ENCODE measurements at regions not wholly inside any gene's neighbourhood (a gene's known extent, or its start where the extent isn't known, plus 50 kb on each side); places are given as distances from the start of the nearest gene placed in this dataset.

- no peak for TF ChIP-seq CTCF (IDR thresholded peaks at IDR 0.05)
- DNase-seq, result no peak
- ATAC-seq, result no peak
- H3K4me1 ChIP-seq, result no peaks in the 10 kb centered on the region
- 65 to 67% (median 66%) methylated on average over 4 of the region's 4 CpGs for WGBS, 3 donors
- H3K27me3 ChIP-seq (ENCODE audit: insufficient read depth in 3 of 3, low read length in 2 of 3), result no peaks in the 10 kb centered on the region
- H3K9me3 ChIP-seq, result no peaks in the 10 kb centered on the region
- no peak overlapping the region for H3K4me3 ChIP-seq
- no peak overlapping the region for H3K27ac ChIP-seq
- H3K36me3 ChIP-seq (ENCODE audit: insufficient read depth in 1 of 2, low read depth in 1 of 2), result no peaks in the 10 kb centered on the region
- intact Hi-C loops (cut with DNase I), result no loop called here
Observed at GRCh38 chr9:24602693-24603352, 57.1 kb upstream of the IZUMO3 start.

Data from psoas muscle (tissue), 7 donors.